PC-9 (cell line): ENCODE measurements at regions not wholly inside any gene's neighbourhood (a gene's known extent, or its start where the extent isn't known, plus 50 kb on each side); places are given as distances from the start of the nearest gene placed in this dataset.

Experiments
- EZH2 ChIP-seq: fragments of 200-600 bp; sonication (generic); IDR thresholded peaks from 2 replicates; pipeline ENCODE4 v1.8.0; 2017; ENCODE audit warnings: antibody characterized with exemption, low read depth
- TF ChIP-seq, protein P1 (sequence below): fragments of 200-600 bp; sonication (generic); conservative IDR thresholded peaks from 2 replicates; pipeline ENCODE4 v1.6.1; 2017; ENCODE audit warnings: mixed run types, antibody characterized with exemption, mild to moderate bottlenecking, moderate library complexity

DNA sequence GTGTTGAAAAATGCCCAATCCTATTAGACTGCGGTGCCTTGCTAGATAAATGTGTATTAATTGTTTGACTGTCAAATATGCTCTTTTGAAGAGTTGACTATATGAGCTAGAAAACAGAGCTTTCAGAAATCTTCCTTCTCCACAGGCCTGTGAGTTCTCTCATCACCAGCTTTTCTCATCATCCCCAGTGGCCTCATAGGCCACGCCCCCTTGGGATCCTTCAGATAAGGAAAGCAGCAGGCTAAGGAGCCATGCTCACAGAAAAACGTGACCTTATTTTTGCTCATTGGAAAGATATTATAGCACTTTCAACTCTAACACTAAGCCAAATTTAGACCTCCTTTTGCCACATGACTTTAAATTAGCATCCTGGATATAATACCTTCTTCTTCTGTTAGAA lies 514.4 kb upstream of the ARRDC4 start:
- TF ChIP-seq, protein P1, sequence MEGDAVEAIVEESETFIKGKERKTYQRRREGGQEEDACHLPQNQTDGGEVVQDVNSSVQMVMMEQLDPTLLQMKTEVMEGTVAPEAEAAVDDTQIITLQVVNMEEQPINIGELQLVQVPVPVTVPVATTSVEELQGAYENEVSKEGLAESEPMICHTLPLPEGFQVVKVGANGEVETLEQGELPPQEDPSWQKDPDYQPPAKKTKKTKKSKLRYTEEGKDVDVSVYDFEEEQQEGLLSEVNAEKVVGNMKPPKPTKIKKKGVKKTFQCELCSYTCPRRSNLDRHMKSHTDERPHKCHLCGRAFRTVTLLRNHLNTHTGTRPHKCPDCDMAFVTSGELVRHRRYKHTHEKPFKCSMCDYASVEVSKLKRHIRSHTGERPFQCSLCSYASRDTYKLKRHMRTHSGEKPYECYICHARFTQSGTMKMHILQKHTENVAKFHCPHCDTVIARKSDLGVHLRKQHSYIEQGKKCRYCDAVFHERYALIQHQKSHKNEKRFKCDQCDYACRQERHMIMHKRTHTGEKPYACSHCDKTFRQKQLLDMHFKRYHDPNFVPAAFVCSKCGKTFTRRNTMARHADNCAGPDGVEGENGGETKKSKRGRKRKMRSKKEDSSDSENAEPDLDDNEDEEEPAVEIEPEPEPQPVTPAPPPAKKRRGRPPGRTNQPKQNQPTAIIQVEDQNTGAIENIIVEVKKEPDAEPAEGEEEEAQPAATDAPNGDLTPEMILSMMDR, result no peak
- TF ChIP-seq EZH2, result no peak
